Daoy (cell line): ENCODE measurements at regions not wholly inside any gene's neighbourhood (a gene's known extent, or its start where the extent isn't known, plus 50 kb on each side); places are given as distances from the start of the nearest gene placed in this dataset.
"Not testable (repeated sequence)": the region's sequence is repeated elsewhere in the genome, so short reads cannot be mapped to it uniquely, and the experiment has no call there.

Experiments used
- DNase-seq: peaks from one replicate; pipeline ENCODE4 v3.0.0-alpha.2; 2015; ENCODE audit warnings: low read depth

DNA sequence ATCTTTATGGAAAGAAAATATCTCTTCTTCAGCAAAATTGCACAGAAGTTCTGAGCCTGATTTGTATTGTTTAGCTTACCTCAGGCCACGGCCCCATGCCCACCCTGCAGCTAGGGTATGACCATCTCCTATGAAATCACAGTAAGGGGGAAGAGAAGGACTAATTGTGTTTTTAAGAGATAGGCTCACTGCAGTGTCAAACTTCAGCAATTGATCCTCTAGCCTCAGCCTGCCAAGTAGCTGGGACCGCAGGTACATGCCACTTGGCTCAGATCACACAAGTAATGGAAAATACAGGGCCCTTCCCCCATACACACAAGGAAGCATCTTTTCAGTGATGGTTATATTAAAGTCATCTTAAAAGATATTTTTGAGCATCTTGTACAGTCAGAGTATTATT is 60.0 kb downstream of the DMAC1 start:
- DNase-seq: no peak

DNA sequence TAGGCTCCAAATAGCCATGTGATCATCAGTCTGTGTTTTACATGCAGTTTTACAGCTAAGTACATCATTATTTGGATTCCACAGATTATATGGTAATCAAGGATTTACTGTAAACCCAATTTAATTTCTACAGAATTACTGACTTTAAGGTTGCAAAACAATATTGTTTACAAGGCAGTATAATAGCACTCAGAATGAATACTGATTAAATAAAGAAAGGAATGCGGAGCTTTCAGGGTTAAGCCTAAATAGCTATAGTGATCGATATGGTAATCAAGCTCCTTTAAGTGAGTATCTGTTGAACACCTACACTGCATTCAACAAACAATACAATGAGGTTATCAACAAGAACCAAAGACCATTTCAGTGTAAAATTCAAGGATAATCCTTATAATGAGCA is 64.3 kb downstream of the DMAC1 start:
- no peak for DNase-seq

DNA sequence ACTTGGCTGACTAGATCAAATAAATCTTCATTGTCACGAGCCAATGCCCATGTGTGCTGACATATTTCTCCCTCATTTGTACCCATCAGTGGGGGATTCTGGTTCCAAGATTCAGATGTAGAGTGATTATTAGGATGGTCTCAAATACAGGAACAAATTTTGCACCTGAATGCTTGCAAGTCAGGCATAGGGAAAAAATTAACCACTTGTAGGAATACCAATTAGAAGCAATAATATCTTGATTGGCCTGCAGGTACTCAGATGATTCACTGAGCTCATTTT is 69.5 kb downstream of the DMAC1 start:
- DNase-seq: no peak

DNA sequence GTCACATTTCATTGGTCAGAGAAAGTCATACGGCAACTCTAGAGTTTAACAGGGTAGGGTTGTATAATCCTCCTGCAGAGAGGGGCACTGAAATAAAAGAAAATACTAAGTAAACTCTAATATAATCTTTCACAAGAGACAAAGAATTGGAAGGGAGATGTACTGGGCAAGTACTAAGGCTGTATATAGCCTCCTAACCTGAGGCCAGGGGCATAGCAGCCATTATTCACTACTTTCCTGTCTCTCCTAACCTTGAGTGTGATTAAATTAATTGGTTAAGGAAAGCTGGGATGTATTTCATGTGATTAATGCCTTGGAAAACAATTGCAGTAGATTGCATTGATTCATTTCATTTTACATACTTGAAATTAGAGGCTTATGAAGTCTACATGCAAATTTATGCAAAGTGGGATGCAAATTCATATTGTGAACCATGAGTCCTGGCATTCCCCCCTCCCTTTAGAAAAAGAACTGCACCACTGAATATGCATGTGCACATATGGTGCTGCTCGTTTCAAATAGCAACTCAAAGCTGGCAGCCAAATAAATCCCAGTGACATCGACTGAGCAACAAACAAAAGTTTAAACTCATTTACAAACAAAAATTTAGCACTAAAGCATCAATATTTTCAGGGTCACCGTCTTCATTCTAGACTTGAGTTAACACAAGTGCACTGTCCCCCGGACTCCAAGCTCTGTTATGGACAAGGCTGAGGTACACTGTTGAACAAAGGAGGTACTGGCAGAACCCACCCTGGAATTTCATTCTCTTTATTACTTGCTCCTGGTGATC is 70.0 kb downstream of the DMAC1 start:
- DNase-seq: no peak

DNA sequence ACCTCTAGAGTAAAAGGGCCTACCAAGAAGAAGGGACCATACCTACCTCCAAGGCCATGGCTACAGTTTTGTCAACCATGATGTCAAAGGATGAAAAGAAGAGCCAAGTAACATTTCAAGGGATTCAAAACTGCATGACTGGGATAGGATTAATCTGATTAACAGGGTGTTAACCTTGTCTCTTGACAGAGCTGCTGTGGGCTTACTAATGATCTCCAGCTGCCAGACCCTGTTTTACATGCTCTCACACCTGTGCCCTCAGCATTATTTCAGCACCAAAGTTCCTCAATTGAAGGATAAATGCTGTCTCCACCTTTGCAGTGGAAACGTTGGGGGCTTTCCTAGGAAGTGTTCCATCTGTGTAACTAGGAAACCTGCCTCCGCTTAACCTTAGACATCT is 78.3 kb downstream of the DMAC1 start:
- DNase-seq: no peak

DNA sequence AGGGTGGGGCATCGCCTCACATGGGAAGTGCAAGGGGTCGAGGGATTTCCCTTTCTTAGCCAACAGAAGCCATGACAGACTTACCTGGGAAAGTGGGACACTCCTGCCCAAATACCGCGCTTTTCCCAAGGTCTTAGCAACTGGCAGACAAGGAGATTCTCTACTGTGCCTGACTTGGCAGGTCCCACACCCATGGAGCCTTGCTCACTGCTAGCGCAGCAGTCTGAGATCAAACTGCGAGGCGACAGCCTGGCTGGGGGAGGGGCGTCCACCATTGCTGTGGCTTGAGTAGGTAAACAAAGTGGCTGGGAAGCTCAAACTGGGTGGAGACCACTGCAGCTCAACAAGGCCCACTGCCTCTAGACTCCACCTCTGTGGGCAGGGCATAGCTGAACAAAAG is 86.5 kb downstream of the DMAC1 start:
- DNase-seq: not testable (repeated sequence)

DNA sequence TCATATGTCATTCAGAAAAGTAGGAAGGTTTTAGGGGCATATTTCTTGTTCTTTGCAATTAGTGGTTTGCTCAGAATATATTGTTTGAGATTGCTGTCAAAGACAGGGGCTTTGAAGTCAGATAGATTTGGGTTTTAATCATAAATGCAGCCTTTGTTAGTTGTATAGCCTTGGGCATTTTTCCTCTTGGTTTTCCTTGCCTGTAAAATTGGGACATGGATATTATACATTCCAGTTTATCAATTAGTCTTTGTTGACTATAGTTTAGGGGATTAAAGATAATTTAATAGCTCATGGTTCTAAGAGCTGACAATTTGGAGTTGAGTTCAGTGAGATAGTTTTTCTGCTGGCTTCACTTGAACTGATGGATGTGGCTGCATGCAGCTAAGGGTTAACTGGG is 88.9 kb downstream of the DMAC1 start:
- no peak for DNase-seq

DNA sequence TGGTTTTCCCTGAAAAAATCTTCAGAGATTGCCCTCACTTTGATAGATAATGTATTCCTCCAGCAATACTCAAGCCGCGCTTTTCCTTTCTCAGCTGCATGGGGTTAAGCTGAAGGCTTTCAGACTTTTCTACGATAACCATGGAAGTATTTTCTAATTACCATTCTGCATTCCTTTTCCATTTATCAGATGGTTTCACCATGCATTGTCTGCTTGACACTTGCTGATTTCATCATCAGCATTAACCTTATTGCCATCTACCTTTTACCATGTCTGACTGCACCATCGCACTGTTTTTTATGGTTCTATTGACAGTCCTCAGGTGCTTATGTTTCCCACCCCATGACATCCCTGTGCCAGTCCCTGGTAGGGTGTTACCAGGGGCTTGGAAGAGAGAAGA is 91.6 kb downstream of the DMAC1 start:
- no peak for DNase-seq

DNA sequence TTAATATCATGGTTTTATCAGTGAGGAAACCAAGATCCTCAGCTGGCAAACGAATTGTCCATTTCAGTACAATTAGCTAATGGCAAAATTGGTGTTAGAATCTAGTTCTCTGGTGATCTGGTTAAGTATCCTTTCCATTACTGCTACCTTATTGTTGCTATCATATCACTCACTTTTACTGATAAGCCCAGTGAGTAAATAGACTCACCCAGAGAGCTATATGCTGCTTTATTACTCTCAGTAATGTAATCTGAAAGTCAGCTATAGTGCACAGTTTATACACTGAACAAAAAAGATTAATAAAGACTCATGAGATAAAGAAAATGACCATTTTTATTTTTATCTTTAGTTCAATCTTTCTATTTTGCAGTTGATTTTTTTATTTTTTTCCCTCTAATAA is 95.0 kb downstream of the DMAC1 start:
- DNase-seq: no peak

DNA sequence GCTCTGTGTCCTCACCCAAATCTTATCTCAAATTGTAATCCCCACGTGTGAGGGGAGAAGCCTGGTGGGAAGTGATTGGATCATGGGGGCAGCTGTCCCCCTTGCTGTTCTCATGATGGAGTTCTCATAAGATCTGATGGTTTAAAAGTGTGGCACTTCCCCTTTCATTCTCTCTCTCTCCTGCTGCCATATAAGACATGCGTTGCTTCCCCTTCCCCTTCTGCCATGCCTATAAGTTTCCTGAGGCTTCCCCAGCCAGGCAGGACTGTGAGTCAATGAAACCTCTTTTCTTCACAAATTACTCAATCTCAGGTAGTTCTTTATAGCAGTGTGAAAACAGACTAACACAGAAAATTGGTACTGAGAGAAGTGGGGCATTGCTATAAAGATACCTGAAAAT is 107.7 kb downstream of the DMAC1 start:
- DNase-seq: no peak

DNA sequence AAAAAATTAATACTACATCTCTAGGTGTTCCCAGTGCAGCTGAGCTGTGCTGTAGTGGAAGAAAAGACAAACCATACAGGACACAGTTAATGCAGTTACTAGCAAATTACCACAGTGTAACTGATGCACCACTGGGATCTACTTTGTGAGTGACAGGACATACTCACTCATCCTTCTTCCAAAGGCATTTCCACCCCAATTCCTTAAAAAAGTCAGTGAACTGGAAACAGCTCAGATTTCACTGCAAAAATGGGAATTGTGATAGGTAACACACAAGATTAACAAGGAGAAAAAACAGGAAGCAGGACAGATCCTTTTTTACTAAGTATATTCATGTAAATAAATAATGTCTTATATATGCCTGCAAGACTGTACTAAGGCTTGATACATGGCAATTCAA is 109.6 kb downstream of the DMAC1 start:
- DNase-seq: no peak

DNA sequence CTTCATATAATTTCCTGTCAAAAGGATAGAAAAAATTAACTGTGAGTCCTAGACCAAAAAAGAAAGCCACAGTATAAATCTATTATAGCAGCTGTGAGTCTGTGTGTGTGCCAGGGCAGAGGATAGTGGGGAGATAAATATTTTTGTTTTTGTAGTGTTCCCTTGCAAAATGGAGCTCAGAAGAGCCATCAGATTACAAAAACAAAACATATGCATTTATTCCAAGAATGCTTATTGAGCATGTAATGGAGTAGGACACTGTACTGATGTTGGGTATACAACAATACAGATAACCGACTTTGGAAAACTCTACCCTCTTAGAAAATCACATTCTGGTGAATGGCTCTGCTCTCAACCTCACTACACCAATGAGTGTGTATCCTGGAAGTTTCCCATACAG is 111.0 kb downstream of the DMAC1 start:
- DNase-seq: no peak

DNA sequence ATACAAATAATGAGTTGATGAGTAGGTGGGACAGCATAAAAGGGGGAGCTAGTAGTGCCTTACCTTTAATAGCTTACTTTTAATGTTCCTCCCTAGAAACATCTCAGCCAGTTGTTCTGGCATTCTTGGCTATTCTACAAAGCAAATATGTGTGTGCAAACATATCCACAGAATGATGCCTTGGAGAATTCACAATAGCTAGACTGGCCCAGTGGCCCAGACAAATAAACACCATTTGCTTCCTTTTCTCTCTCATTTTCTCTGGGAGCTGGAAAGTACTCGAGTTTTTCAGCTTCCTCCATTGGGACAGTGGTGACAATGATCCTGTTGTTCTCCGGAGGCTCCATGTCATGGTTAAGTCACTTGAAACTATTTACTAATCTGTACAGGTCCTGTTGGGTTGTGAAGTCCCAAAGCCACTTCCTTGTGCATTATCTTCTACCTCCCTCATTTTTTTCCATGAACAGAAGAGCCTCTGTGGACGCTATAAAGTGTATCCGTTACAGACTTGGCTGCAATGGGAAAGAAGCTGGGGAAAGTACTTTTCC is 122.9 kb downstream of the DMAC1 start:
- DNase-seq: no peak

DNA sequence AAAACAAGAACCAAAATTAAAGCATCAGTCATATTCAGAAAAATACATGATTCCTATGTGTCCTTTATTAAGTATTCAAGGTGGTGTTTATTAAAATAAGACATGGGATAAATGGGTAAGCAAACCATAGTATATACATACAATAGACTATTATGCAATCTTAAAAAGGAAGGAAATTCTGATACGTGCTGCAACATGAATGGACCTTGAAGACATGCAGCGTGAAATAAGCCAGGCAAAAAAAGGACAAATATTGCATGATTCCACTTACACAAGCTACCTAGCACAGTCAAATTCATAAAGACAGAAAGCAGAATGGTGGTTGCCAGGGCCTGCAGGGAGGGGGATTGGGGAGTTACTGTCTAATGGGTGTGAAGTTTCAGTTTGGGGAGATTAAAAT is 127.7 kb downstream of the DMAC1 start:
- DNase-seq: no peak

DNA sequence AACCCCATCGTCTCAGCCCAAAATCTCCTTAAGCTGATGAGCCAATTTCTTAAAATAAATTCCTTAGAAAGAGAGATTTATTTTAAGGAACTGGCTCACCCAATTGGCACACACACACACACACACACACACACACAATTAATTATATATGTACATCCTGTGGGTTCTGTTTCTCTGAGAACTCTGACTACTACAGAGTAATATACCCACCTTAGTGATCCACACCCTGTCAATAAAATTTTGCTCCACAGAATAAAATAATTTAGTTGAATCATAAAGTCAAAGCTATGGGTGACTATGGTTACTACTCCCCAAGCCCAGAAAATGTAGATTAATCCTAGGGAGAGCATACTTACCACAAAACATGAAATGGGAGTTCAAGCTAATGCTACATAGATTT is 131.0 kb downstream of the DMAC1 start:
- DNase-seq: no peak

DNA sequence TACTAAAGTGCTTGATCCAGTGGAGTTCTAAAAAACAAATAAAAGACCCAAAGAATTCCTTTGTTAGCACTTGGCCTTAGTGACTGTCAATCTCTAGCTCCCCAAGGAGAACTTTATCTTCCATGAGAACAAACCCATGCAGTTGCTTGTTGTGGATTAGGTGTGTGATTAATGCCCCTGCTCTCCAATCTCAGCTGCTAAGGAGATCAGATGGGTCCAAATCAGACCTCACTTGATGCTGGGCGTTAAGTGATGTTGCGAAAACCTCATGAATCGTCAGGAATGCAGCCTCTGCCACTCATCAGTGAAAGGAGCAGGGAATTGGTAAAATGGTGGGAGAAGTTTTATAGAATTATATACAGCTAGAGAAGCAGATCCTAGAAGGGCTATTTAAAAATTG is 133.7 kb downstream of the DMAC1 start:
- DNase-seq: no peak

DNA sequence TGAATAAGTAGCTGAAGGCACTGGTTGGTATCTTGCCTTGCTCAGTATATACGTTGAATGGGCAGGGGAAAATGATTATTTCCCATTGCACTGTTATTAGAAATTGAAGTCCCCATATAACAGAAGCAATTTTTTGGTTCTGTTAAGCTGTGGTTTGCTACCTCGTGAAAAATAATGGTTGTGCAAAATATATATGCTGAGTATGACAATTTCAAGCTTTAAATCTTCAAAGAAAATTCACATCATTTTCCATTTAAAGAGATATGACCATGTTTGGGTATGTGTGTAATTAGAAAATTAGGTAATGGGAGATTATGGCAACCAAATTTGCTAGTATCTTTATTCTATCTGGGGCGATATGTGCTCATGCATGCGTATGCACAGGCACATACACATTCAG is 139.8 kb downstream of the DMAC1 start:
- DNase-seq: no peak

DNA sequence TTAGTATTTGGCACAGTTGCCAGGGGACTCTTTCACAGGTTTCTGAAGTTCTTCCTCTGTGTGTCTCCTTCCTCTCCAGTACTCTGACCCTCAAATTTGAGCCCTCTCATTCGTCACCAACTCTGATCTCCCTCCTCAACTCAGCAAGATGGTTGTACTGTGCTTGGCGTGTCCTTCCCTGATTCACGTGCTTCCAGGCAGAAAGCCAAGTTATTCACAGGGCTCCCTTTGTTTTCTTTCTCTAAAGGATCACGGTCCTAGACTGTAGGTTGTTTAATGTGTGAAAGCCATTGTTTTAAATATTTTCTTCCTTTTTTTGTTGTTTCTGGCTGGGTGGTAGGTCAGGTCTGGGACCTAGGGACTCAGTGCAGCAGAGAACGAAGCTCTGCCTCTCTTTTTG is 142.9 kb downstream of the DMAC1 start:
- DNase-seq: no peak

DNA sequence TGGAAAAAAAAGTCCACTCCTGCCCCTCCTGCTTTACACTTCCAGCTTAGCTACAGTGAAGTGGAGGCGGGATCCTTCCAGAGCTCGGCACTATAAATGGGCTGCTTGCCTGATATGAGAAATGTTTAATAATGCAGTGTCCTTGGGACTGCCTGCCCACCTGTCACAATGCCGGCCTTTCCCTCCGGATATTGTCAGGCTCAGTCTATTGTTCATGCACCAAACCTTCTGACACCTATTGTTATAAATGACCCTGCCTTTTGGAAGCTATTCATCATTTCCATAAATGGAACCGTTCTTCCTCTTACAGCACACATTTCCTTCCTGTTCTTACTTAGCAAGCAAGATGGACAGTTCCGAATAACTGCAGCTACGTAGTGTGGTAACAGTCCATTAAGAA is 146.3 kb downstream of the DMAC1 start:
- DNase-seq: no peak

DNA sequence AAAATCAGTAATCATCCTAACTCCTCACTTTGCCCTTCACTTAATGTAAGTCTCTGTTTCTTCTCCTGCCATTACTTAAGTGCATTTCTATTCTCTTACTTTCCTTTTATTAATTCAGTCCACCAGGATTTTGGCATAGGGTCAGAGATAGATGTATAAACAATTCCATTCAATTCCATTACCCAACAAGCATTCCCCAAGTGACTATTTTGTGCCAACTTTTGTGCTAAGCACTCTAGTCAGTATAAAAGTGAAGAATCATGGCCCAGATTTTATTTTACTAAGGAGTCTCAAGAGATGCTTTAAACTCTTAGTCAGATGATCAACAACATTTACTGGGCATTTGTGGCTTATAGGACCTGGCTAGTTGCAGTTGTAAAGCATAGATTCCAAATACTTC is 159.3 kb downstream of the DMAC1 start:
- DNase-seq: no peak

DNA sequence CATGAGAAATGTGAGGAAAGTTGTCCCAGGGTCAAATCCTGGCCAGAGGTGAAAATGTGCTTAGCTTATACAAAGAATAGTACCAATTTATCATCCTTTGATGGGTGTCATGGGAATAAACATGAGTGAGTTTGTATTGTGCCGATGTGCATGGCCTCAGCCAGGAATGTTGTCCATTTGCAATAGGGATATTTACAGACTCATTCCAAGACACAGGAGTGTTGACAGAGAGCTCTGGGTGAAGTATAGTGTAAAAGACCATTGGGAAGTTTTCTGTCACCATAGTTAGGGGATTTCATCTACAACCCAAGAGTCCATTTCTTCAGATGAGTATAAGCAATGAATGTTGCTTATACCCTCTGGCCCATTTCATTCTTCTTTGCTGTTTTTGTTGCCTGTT is 160.1 kb downstream of the DMAC1 start:
- no peak for DNase-seq

DNA sequence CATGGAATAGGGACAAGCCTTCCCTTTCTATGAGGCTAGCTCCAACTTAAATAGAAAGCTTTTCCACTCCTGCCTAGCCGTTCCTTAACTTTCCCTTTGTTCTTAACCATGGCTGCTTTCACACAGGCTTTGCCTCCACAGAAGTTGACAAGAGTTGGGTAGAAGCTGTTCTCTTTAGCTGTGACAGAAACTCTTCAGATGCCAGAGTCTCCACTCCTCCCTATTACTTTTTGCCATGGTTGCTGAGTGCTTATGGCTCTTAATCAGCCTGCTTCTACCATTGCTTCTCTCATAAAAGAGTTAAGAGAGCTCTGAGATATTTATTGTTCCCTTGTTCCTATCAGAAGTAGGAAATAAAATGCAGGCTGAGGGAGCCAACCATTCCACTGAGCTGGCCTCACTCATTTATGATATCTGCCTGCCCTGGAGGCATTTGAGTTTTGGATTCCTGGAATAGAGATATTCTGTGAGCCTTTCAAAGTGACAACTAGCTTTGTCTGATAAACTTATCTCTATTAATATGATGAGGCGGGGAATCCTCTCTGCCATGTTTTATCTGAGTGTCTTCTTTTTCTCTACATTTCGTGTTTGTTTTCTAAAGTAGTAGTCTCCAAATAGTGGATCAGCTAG is 162.6 kb downstream of the DMAC1 start:
- no peak for DNase-seq

DNA sequence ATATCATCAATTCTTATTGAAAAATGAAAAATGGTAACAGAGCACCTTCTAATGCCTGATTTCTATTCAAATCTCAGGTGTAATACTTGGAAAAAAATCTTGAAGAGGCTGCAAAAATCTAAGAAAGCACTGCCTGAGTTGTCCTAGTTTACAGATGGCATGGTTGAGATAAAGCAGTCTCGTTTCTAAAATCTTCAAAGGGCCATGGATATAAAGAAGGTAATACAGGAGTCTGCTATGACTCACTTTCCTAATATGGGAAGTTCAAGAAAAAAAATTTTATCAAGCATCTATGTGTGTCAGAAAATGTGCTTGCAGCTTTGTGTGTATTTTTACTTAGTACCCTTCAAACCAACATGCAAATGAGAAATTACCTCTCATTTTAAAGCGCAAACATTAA is 163.3 kb downstream of the DMAC1 start:
- DNase-seq: no peak

DNA sequence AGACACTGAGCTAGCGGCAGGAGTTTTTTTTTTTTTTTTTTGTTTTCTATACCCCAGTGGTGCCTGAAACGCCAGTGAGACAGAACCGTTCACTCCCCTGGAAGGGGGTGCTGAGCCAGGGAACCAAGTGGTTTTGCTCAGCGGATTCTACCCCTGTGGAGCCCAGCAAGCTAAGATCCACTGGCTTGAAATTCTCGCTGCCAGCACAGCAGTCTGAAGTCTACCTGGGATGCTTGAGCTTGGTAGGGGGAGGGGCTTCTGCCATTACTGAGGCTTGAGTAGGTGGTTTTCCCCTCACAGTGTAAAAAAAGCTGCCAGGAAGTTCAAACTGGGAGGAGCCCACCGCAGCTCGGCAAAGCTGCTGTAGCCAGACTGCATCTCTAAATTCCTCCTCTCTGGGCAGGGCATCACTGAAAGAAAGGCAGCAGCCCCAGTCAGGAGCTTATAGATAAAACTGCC is 173.0 kb downstream of the DMAC1 start:
- not testable (repeated sequence) for DNase-seq
